ENCODE measurements at regions not wholly inside any gene's neighbourhood (a gene's known extent, or its start where the extent isn't known, plus 50 kb on each side); places are given as distances from the start of the nearest gene placed in this dataset.
"Not testable (repeated sequence)": the region's sequence is repeated elsewhere in the genome, so short reads cannot be mapped to it uniquely, and the experiment has no call there.

DNA sequence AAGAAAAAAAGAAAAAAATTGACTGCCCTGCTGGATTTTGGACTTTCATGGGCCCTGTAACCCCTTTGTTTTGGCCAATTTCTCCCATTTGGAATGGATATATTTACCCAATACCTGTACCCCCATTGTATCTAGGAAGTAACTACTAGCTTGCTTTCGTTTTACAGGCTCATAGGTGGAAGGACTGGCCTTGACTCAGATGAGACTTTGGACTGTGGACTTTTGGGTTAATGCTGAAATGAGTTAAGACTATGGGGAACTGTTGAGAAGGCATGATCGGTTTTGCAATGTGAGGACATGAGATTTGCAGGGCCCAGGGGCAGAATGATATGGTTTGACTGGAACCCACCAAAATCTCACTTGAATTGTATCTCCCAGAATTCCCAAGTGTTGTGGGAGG lies 214.4 kb upstream of the FSIP2 start:
- TF ChIP-seq POLR2AphosphoS5 (IDR thresholded peaks at IDR 0.05; ENCODE audit: low read depth, low read length); POLR2A (IDR thresholded peaks at IDR 0.05; ENCODE audit: control extremely low read depth in 1 of 2, low read depth in 2 of 2, low read length in 2 of 2); ATF3 (IDR thresholded peaks at IDR 0.05; ENCODE audit: insufficient read depth, low read depth, low read length): not testable (repeated sequence)

Measured in H1 (cell line).